GM18858 (cell line): ENCODE measurements at regions not wholly inside any gene's neighbourhood (a gene's known extent, or its start where the extent isn't known, plus 50 kb on each side); places are given as distances from the start of the nearest gene placed in this dataset.
"Not testable (repeated sequence)": the region's sequence is repeated elsewhere in the genome, so short reads cannot be mapped to it uniquely, and the experiment has no call there.

Experiments
- ATAC-seq: cut with Tn5 transposase; IDR thresholded peaks from one replicate; pipeline ENCODE4 v1.9.1; 2021; ENCODE audit not compliant: unreplicated experiment

DNA sequence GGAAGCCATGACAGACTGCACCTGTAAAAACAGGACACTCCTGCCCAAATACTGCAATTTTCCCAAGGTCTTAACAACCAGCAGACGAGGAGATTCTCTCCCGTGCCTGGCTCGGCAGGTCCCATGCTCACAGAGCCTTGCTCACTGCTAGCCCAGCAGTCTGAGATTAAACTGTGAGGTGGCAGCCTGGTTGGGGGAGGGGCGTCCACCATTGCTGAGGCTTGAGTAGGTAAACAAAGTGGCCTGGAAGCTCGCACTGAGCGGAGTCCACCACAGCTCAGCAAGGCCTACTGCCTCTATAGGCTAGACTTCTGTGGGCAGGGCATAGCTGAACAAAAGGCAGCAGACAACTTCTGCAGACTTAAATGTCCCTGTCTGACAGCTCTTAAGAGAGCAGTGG lies 80.3 kb downstream of the ANXA5 start:
- ATAC-seq, result not testable (repeated sequence)

DNA sequence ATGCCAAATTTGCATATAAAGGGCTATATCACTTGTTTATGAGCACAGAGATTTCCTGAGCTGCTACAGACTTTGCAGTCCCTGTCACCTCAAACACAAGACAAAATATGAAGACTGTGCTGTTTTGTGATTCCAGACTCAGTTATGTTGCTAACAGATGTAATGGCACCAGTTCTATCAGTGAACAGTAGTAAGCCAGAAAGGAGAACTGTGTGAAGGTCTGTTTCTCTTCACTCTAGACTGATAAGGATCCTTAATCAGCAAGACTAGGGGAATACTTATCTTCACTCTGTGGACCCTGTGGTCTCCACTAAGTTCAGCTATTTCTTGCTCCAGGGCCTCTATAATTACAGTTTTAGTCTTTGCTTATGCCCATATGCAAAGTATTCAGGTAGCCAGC lies 82.7 kb downstream of the ANXA5 start:
- no peak for ATAC-seq

- no peak for ATAC-seq
Observed at GRCh38 chr4:121599049-121599448, 97.7 kb downstream of the ANXA5 start.

DNA sequence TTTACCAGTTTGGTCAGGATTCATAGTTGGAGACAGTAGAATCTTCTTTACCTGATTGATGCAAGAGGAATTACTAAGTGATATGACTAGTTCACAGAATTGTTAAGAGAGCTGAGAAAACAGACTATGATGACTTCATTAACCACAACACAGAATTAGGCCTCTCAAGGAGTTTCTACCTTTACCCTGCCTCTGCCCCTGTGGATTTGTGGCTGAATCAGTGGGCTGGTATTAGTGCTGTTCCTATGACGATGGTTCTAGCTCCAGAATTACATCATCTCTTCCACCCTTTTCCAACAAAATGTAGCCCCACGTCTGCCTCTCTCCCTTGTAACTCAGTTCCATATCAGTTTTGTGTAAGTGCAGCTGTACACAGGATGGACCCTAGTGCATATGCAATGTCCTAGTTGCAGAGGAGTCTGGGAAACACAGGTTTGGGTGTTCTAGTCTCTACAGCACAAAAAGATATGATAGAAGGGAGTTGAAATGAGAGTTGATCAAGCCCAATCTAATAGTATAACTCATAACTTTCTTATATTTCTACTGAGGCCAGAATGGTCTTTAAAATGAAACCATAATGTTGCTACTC lies 99.3 kb downstream of the ANXA5 start:
- ATAC-seq, result peak; percentile 63

- no peak for ATAC-seq
Observed at GRCh38 chr4:121594796-121595526, 101.8 kb downstream of the ANXA5 start.

DNA sequence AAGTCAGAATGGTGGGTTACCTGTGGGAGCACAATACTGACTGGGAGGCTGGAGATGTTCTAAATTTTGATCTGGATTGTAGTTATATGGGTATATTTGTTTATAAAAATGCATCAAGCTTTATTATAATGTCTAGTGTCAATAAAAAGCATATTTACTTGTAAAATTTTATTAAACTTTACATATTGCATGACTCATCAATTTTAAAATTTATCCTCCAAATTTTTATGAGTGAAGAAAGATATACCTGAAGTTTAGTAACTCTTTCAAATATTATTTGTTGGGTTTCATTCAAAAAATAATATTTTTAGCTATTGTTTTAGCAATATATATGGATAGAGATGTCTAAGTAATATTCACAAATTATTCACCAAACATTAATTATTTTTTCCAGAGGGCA lies 103.0 kb downstream of the ANXA5 start:
- no peak for ATAC-seq

DNA sequence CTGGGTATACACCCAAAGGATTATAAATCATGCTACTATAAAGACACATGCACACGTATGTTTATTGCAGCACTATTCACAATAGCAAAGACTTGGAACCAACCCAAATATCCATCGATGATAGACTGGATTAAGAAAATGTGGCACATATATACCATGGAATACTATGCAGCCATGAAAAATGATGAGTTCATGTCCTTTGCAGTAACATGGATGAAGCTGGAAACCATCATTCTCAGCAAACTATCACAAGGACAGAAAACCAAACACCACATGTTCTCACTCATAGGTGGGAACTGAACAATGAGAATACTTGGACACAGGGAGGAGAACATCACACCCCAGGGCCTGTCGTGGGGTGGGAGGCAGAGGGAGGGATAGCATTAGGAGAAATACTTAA lies 104.5 kb downstream of the ANXA5 start:
- ATAC-seq, result not testable (repeated sequence)

- no peak for ATAC-seq
Observed at GRCh38 chr4:121584836-121585235, 111.9 kb downstream of the ANXA5 start.

DNA sequence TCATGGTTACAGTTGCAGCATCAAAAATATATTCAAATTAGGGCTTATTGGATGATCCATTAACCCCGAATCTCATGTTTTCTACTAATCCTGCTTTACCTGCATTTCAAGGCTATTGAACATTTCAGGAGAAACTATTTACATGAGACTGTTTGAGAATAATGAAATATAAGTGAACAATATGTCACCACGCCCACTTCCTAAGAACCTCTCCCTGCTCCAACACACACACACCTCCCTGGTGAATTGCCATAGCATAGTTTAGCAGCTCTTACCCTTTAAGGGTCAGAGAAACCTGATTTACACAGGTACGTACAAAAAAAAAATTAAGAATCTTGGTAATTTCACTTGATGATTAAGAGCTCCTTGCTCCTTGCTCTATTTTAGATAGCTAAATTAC lies 113.4 kb downstream of the ANXA5 start:
- no peak for ATAC-seq

DNA sequence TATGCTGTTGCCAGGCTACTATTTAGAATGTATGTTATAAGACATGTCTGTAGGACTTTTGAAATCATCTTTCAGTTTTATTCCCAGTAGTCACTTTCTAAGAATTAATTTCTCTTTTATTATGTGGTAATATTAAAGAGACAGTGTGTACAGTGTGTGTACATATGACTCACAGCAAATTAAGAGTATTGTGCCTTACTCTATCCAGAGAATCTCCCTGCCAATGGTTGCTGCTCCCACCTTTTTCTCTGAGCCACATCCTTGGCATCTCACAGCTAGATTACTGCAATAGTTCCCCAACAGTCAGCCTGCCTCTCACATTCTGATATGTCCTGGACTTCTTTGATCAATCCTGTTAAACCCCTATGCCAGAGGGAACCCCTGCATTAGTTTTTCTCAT lies 114.5 kb downstream of the ANXA5 start:
- no peak for ATAC-seq

- ATAC-seq, result not testable (repeated sequence)
Observed at GRCh38 chr4:121575392-121575791, 121.4 kb downstream of the ANXA5 start.

GRCh38 chr4:121574618-121575017 lies 122.2 kb downstream of the ANXA5 start:
- no peak for ATAC-seq

- no peak for ATAC-seq
Observed at GRCh38 chr4:121567748-121568147, 129.0 kb downstream of the ANXA5 start.

GRCh38 chr4:121564840-121565375 lies 131.9 kb downstream of the ANXA5 start:
- ATAC-seq, result no peak

DNA sequence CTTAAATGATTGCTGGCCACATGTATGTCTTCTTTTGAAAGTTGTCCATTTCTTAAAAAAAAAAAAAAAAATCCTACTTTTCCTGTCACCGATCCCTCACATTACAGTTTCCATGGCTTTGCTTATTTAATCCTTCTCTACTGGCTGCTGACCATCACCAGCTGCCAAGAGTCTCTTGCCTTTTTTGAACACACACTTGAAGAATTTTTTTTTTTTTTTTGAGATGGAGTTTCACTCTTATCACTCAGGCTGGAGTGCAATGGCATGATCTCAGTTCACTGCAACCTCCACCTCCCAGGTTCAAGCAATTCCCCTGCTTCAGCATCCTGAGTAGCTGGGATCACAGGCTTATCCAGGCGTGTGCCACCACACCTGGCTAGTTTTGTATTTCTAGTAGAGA lies 134.0 kb downstream of the ANXA5 start:
- ATAC-seq, result no peak

- no peak for ATAC-seq
Observed at GRCh38 chr4:121555315-121556107, 141.3 kb downstream of the ANXA5 start.

DNA sequence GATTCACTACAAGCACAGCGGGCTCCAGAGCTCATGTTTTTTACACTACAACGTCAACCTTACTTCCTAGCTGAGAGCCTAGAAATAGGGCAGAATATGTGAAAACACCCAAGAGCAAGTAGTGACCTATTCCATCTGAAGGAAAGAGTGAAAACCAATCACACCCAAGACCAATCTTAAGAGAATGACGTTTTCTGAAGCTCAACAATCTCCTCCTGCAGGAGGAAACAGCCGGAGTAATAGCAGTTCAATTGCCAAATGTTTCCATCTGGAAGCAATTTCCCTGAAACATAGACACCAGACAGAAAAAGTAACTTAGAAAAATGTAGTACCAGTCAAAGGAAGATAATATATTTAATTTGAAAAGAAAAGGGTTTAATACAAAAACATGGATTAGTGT lies 142.4 kb downstream of the ANXA5 start:
- no peak for ATAC-seq

GRCh38 chr4:121551881-121552280 lies 144.9 kb downstream of the ANXA5 start:
- ATAC-seq, result no peak

GRCh38 chr4:121551271-121551670 lies 145.5 kb downstream of the ANXA5 start:
- no peak for ATAC-seq

DNA sequence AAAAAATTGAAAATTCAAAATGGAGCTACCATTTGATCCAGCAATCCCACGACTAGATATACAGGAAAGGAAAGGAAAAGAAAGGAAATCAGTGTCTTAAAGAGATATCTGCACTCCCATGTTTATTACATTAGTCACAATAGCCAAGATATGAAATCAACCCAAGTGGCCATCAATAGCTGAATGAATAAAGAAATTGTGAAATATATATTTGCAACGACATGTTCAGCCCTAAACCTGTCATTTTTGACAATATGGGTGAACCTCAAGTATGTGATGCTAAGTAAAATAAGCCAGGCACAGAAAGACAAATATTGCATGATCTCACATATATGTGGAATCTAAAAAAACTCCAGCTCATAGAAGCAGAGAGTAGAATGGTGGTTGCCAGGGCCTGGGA lies 155.1 kb downstream of the ANXA5 start:
- ATAC-seq, result no peak

DNA sequence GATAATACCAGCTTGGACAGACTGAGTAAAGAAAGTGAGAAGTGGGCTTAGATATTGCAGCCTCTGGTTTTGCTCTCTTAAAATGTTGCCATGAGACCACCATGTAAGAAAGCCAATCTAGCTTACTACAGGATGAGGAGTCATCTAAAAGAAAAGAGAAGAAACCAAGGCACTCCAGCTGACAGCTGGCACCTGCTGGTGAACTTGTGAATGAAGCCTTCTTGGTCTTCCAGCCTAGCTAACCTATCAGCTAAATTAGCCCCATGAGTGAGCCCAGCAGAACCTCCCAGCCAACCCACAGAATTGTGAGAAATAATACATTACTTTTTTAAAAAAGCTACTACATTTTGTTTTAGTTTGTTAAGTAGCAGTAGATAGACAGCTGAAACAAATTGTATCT lies 154.5 kb upstream of the QRFPR start:
- ATAC-seq, result no peak

GRCh38 chr4:121534187-121534586 lies 153.4 kb upstream of the QRFPR start:
- ATAC-seq, result no peak
